Hepatocyte (in vitro differentiated cells): ENCODE measurements at regions not wholly inside any gene's neighbourhood (a gene's known extent, or its start where the extent isn't known, plus 50 kb on each side); places are given as distances from the start of the nearest gene placed in this dataset.

ENCODE experiments used
- DNase-seq: peaks from one replicate; pipeline ENCODE4 v3.0.0-alpha.2; 2016; ENCODE audit warnings: low spot score
- H2AFZ ChIP-seq: fragments of 200-600 bp; sonication (generic); 2 replicates; pipeline ENCODE4 v1.6.0; 2016; ENCODE audit warnings: antibody characterized with exemption, mild to moderate bottlenecking
- H3K27ac ChIP-seq: fragments of 200-600 bp; sonication (generic); 2 replicates; pipeline ENCODE4 v1.5.1; 2016; ENCODE audit warnings: mild to moderate bottlenecking
- H3K27me3 ChIP-seq: fragments of 200-600 bp; sonication (generic); 2 replicates; pipeline ENCODE4 v1.6.1; 2016
- H3K36me3 ChIP-seq: fragments of 200-600 bp; sonication (generic); replicated peaks from 2 replicates; pipeline ENCODE4 v1.5.1; 2016; ENCODE audit warnings: low read depth; ENCODE audit not compliant: insufficient read depth
- H3K4me1 ChIP-seq: fragments of 200-600 bp; sonication (generic); 2 replicates; pipeline ENCODE4 v1.5.1; 2016; ENCODE audit warnings: mild to moderate bottlenecking, moderate library complexity; ENCODE audit not compliant: insufficient read depth
- H3K4me2 ChIP-seq: fragments of 200-600 bp; sonication (generic); 2 replicates; pipeline ENCODE4 v1.6.0; 2016
- H3K4me3 ChIP-seq: fragments of 200-600 bp; sonication (generic); 2 replicates; pipeline ENCODE4 v1.5.1; 2016; ENCODE audit warnings: mild to moderate bottlenecking
- H3K79me2 ChIP-seq: fragments of 200-600 bp; sonication (generic); 2 replicates; pipeline ENCODE4 v1.6.0; 2017; ENCODE audit warnings: mild to moderate bottlenecking
- H3K9me2 ChIP-seq: fragments of 200-600 bp; sonication (generic); replicated peaks from 2 replicates; pipeline ENCODE4 v1.6.0; 2017; ENCODE audit warnings: mild to moderate bottlenecking; ENCODE audit not compliant: insufficient read depth
- H3K9me3 ChIP-seq: fragments of 200-600 bp; sonication (generic); 2 replicates; pipeline ENCODE4 v1.5.1; 2016; ENCODE audit warnings: low read depth, mild to moderate bottlenecking
- H4K20me1 ChIP-seq: fragments of 200-600 bp; sonication (generic); 2 replicates; pipeline ENCODE4 v1.6.0; 2016; ENCODE audit warnings: mild to moderate bottlenecking; ENCODE audit not compliant: insufficient read depth, poor library complexity, severe bottlenecking
- CTCF ChIP-seq: fragments of 200-600 bp; sonication (generic); IDR thresholded peaks from 2 replicates; pipeline ENCODE4 v1.5.1; 2016; ENCODE audit warnings: antibody characterized with exemption, mild to moderate bottlenecking; ENCODE audit not compliant: poor library complexity
- EZH2 ChIP-seq: fragments of 200-600 bp; sonication (generic); IDR thresholded peaks from 2 replicates; pipeline ENCODE4 v1.6.1; 2016; ENCODE audit warnings: antibody characterized with exemption, mild to moderate bottlenecking, borderline replicate concordance
- EZH2phosphoT487 ChIP-seq: fragments of 200-600 bp; sonication (generic); IDR thresholded peaks from one replicate; pipeline ENCODE4 v1.6.1; 2018; ENCODE audit warnings: antibody characterized with exemption, mild to moderate bottlenecking, low read depth, moderate library complexity; ENCODE audit not compliant: unreplicated experiment, severe bottlenecking
- WGBS: methylation state at CpG from one replicate; pipeline ENCODE4 v1.1.6; 2016; ENCODE audit warnings: low lambda C conversion rate; ENCODE audit errors: missing lambda C conversion rate; 5-methylcytosine and 5-hydroxymethylcytosine counted together

- H4K20me1 ChIP-seq, result no peaks in the 10 kb centered on the region
- H3K9me2 ChIP-seq, result no peaks in the 10 kb centered on the region
- no peak overlapping the region for H3K4me3 ChIP-seq
- H3K27ac ChIP-seq, result no peak overlapping the region
- H3K9me3 ChIP-seq, result no peaks in the 10 kb centered on the region
- no peaks in the 10 kb centered on the region for H3K27me3 ChIP-seq
- no peaks in the 10 kb centered on the region for H3K4me1 ChIP-seq
- 67% methylated on average over 1 of the region's 1 CpG for WGBS
- H3K79me2 ChIP-seq, result no peaks in the 10 kb centered on the region
- H2AFZ ChIP-seq, result no peak overlapping the region
- no peak for DNase-seq
- no peak overlapping the region for H3K4me2 ChIP-seq
- H3K36me3 ChIP-seq, result no peaks in the 10 kb centered on the region
- no peak for TF ChIP-seq EZH2phosphoT487
- no peak for TF ChIP-seq CTCF
Measured at GRCh38 chr15:98164571-98164970, 204.1 kb downstream of the ARRDC4 start.

GRCh38 chr15:98164986-98165385, 204.5 kb downstream of the ARRDC4 start:
- H3K27me3 ChIP-seq, result no peaks in the 10 kb centered on the region
- no peak overlapping the region for H2AFZ ChIP-seq
- no peaks in the 10 kb centered on the region for H3K79me2 ChIP-seq
- no peak overlapping the region for H3K4me3 ChIP-seq
- no peak overlapping the region for H3K4me2 ChIP-seq
- WGBS, result 92% methylated on average over 6 of the region's 6 CpGs
- no peaks in the 10 kb centered on the region for H3K36me3 ChIP-seq
- no peak overlapping the region for H3K27ac ChIP-seq
- no peaks in the 10 kb centered on the region for H3K9me3 ChIP-seq
- TF ChIP-seq EZH2 (no peak), EZH2phosphoT487 (no peak), CTCF (no peak)
- DNase-seq, result no peak
- no peaks in the 10 kb centered on the region for H3K9me2 ChIP-seq
- no peaks in the 10 kb centered on the region for H3K4me1 ChIP-seq
- H4K20me1 ChIP-seq, result no peaks in the 10 kb centered on the region

- no peak overlapping the region for H3K4me3 ChIP-seq
- no peaks in the 10 kb centered on the region for H3K27me3 ChIP-seq
- no peaks in the 10 kb centered on the region for H3K36me3 ChIP-seq
- TF ChIP-seq EZH2phosphoT487 (no peak), EZH2 (no peak), CTCF (no peak)
- H3K9me3 ChIP-seq, result no peaks in the 10 kb centered on the region
- WGBS, result 70% methylated on average over 4 of the region's 4 CpGs
- DNase-seq, result no peak
- no peak overlapping the region for H3K4me2 ChIP-seq
- H3K9me2 ChIP-seq, result no peaks in the 10 kb centered on the region
- no peak overlapping the region for H3K27ac ChIP-seq
- no peak overlapping the region for H2AFZ ChIP-seq
- no peaks in the 10 kb centered on the region for H4K20me1 ChIP-seq
- H3K4me1 ChIP-seq, result no peaks in the 10 kb centered on the region
- H3K79me2 ChIP-seq, result no peaks in the 10 kb centered on the region
Measured at GRCh38 chr15:98167722-98168268, 207.3 kb downstream of the ARRDC4 start.

GRCh38 chr15:98169551-98169950, 209.0 kb downstream of the ARRDC4 start:
- Histone ChIP-seq H3K4me2 (no peak overlapping the region), H3K9me2 (no peaks in the 10 kb centered on the region), H3K27ac (no peak overlapping the region), H3K79me2 (no peaks in the 10 kb centered on the region), H4K20me1 (no peaks in the 10 kb centered on the region), H3K36me3 (no peaks in the 10 kb centered on the region), H3K4me3 (no peak overlapping the region), H3K27me3 (peaks cover 5% of the 10 kb centered on the region), H3K9me3 (no peaks in the 10 kb centered on the region), H3K4me1 (no peaks in the 10 kb centered on the region), H2AFZ (no peak overlapping the region)
- no peak for DNase-seq
- no peak for TF ChIP-seq CTCF
- no peak for TF ChIP-seq EZH2phosphoT487
- no peak for TF ChIP-seq EZH2
- 88% methylated on average over 9 of the region's 9 CpGs for WGBS
